ENCODE measurements at regions not wholly inside any gene's neighbourhood (a gene's known extent, or its start where the extent isn't known, plus 50 kb on each side); places are given as distances from the start of the nearest gene placed in this dataset.
"Not testable (repeated sequence)": the region's sequence is repeated elsewhere in the genome, so short reads cannot be mapped to it uniquely, and the experiment has no call there.

- no peaks in the 10 kb centered on the region for H3K9me3 Mint-ChIP-seq (ENCODE audit: low read depth)
- no peaks in the 10 kb centered on the region for H3K36me3 Mint-ChIP-seq (ENCODE audit: low read depth)
- peaks cover 2% of the 10 kb centered on the region for H3K27me3 Mint-ChIP-seq (ENCODE audit: low read depth)
- no peak overlapping the region for H3K4me3 Mint-ChIP-seq (ENCODE audit: unreplicated experiment)
- no peak overlapping the region for H3K27ac Mint-ChIP-seq (ENCODE audit: unreplicated experiment)
- DNase-seq (ENCODE audit: low spot score): no peak
- TF ChIP-seq CTCF (IDR thresholded peaks at IDR 0.05): peak; percentile 65
- H3K4me1 Mint-ChIP-seq (ENCODE audit: low read depth): peaks cover 23% of the 10 kb centered on the region
Measured at GRCh38 chr16:85528528-85529387, 84.4 kb upstream of the GSE1 start.

GRCh38 chr16:85529489-85530369, 83.4 kb upstream of the GSE1 start:
- DNase-seq (ENCODE audit: low spot score): no peak
- Mint-ChIP-seq H3K9me3 (ENCODE audit: low read depth) (no peaks in the 10 kb centered on the region), H3K36me3 (ENCODE audit: low read depth) (no peaks in the 10 kb centered on the region), H3K27me3 (ENCODE audit: low read depth) (peaks cover 2% of the 10 kb centered on the region), H3K4me1 (ENCODE audit: low read depth) (peaks cover 15% of the 10 kb centered on the region), H3K27ac (ENCODE audit: unreplicated experiment) (no peak overlapping the region), H3K4me3 (ENCODE audit: unreplicated experiment) (no peak overlapping the region)
- no peak for TF ChIP-seq CTCF (IDR thresholded peaks at IDR 0.05)

GRCh38 chr16:85530370-85530739, 82.8 kb upstream of the GSE1 start:
- Mint-ChIP-seq H3K27ac (ENCODE audit: unreplicated experiment) (no peak overlapping the region), H3K9me3 (ENCODE audit: low read depth) (no peaks in the 10 kb centered on the region), H3K4me1 (ENCODE audit: low read depth) (peaks cover 10% of the 10 kb centered on the region), H3K36me3 (ENCODE audit: low read depth) (no peaks in the 10 kb centered on the region), H3K4me3 (ENCODE audit: unreplicated experiment) (no peak overlapping the region), H3K27me3 (ENCODE audit: low read depth) (peaks cover 2% of the 10 kb centered on the region)
- TF ChIP-seq CTCF (IDR thresholded peaks at IDR 0.05): no peak
- no peak for DNase-seq (ENCODE audit: low spot score)

GRCh38 chr16:85531516-85531915, 81.6 kb upstream of the GSE1 start:
- H3K4me3 Mint-ChIP-seq (ENCODE audit: unreplicated experiment): no peak overlapping the region
- no peak overlapping the region for H3K27ac Mint-ChIP-seq (ENCODE audit: unreplicated experiment)
- H3K27me3 Mint-ChIP-seq (ENCODE audit: low read depth): peaks cover 2% of the 10 kb centered on the region
- no peak for TF ChIP-seq CTCF (IDR thresholded peaks at IDR 0.05)
- H3K36me3 Mint-ChIP-seq (ENCODE audit: low read depth): no peaks in the 10 kb centered on the region
- no peaks in the 10 kb centered on the region for H3K9me3 Mint-ChIP-seq (ENCODE audit: low read depth)
- DNase-seq (ENCODE audit: low spot score): no peak
- H3K4me1 Mint-ChIP-seq (ENCODE audit: low read depth): peaks cover 8% of the 10 kb centered on the region

GRCh38 chr16:85532147-85532546, 81.0 kb upstream of the GSE1 start:
- H3K27ac Mint-ChIP-seq (ENCODE audit: unreplicated experiment): no peak overlapping the region
- no peaks in the 10 kb centered on the region for H3K9me3 Mint-ChIP-seq (ENCODE audit: low read depth)
- H3K36me3 Mint-ChIP-seq (ENCODE audit: low read depth): no peaks in the 10 kb centered on the region
- TF ChIP-seq CTCF (IDR thresholded peaks at IDR 0.05): no peak
- no peak overlapping the region for H3K4me3 Mint-ChIP-seq (ENCODE audit: unreplicated experiment)
- peaks cover 2% of the 10 kb centered on the region for H3K27me3 Mint-ChIP-seq (ENCODE audit: low read depth)
- peaks cover 6% of the 10 kb centered on the region for H3K4me1 Mint-ChIP-seq (ENCODE audit: low read depth)
- no peak for DNase-seq (ENCODE audit: low spot score)

- DNase-seq (ENCODE audit: low spot score); H3K36me3 Mint-ChIP-seq (ENCODE audit: low read depth); H3K27ac Mint-ChIP-seq (ENCODE audit: unreplicated experiment); H3K4me1 Mint-ChIP-seq (ENCODE audit: low read depth); H3K9me3 Mint-ChIP-seq (ENCODE audit: low read depth); H3K4me3 Mint-ChIP-seq (ENCODE audit: unreplicated experiment); H3K27me3 Mint-ChIP-seq (ENCODE audit: low read depth): not testable (repeated sequence)
Measured at GRCh38 chr16:85533593-85533992, 79.5 kb upstream of the GSE1 start.

All from chondrocyte (in vitro differentiated cells).